ENCODE measurements at regions not wholly inside any gene's neighbourhood (a gene's known extent, or its start where the extent isn't known, plus 50 kb on each side); places are given as distances from the start of the nearest gene placed in this dataset.

DNA sequence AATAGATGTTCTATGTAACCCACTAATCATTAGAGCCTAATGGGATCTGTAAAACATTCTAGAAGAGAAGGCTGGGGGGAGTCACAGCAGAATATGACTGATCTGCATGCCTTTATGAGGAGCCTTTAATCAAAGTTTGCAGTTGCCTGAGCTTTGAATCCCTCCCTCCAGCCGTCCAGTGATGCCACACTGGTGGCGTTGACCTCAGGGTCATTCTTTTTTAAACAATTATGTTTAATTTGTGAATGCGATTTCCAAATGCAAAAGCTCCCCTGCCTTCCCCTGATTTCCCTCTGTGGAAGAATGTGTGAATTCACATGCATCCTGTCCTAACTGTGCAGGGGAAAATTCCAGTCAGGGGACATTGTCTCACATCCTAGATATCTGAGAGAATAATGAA, 199.7 kb upstream of the GPR101 start:
- no peaks in the 10 kb centered on the region for H3K27me3 ChIP-seq
- no peak for TF ChIP-seq EP300 (IDR thresholded peaks at IDR 0.05)
- no peak for TF ChIP-seq POLR2A (IDR thresholded peaks at IDR 0.05)
- TF ChIP-seq, protein P1, sequence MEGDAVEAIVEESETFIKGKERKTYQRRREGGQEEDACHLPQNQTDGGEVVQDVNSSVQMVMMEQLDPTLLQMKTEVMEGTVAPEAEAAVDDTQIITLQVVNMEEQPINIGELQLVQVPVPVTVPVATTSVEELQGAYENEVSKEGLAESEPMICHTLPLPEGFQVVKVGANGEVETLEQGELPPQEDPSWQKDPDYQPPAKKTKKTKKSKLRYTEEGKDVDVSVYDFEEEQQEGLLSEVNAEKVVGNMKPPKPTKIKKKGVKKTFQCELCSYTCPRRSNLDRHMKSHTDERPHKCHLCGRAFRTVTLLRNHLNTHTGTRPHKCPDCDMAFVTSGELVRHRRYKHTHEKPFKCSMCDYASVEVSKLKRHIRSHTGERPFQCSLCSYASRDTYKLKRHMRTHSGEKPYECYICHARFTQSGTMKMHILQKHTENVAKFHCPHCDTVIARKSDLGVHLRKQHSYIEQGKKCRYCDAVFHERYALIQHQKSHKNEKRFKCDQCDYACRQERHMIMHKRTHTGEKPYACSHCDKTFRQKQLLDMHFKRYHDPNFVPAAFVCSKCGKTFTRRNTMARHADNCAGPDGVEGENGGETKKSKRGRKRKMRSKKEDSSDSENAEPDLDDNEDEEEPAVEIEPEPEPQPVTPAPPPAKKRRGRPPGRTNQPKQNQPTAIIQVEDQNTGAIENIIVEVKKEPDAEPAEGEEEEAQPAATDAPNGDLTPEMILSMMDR (IDR thresholded peaks at IDR 0.05) = no peak

DNA sequence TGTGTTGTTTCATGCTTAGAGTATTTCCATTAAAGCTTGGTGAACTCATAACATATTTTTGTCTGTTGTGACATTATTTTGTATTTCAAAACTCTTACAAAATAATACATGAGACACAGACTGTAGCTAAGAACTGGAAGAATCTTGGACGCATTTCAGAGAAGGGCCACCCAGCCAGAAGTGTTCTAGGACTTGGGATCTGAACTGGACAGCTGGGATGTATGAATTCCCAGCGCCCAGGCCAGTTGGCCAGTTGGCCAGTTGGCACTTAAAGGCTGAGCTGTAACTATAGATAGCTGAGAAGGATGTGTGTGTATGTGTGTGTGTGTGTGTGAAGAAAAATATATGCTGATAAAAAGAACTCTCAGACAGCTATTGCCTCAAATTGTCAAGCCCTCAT, 193.4 kb upstream of the GPR101 start:
- no peak for TF ChIP-seq POLR2A (IDR thresholded peaks at IDR 0.05)
- no peak for TF ChIP-seq EP300 (IDR thresholded peaks at IDR 0.05)
- TF ChIP-seq, protein P1 (IDR thresholded peaks at IDR 0.05) = no peak
- WGBS, 3 donors = 17 to 39% (median 26%) methylated on average over 2 of the region's 2 CpGs

More for the DNA sequence above, 199.7 kb upstream of the GPR101 start:
- Histone ChIP-seq H3K4me1 (ENCODE audit: insufficient read depth) (no peaks in the 10 kb centered on the region), H3K9me3 (no peaks in the 10 kb centered on the region), H3K4me3 (no peak overlapping the region), H3K27ac (no peak overlapping the region), H3K36me3 (no peaks in the 10 kb centered on the region)
- intact Hi-C loops (cut with DNase I) = no loop called here
- DNase-seq = no peak
- WGBS, 3 donors = 40 to 54% (median 46%) methylated on average over 3 of the region's 3 CpGs

DNA sequence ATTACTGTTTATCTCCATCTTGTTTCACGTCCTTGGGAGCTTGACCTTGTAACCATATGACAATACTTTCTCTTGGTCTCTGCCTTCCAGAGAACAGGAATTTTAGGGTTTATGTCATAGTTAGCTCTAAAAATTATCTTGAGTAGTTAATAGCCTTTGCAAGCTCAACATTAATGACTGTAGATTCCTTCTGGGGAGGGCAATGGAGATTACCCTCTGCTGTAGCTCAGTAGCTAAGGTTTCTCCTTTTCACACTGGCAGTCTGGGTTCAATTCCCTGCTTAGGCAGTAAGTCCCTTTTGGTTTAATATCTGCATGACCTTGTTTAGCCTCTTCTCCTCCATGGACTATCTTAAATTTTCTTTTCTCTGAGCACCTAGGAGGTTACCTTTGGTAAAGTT, 181.7 kb upstream of the GPR101 start:
- Histone ChIP-seq H3K4me3 (no peak overlapping the region), H3K27ac (no peak overlapping the region), H3K4me1 (ENCODE audit: insufficient read depth) (no peaks in the 10 kb centered on the region), H3K27me3 (no peaks in the 10 kb centered on the region), H3K9me3 (no peaks in the 10 kb centered on the region), H3K36me3 (no peaks in the 10 kb centered on the region)
- DNase-seq = no peak
- WGBS, 3 donors = 31 to 53% (median 31%) methylated on average over 1 of the region's 1 CpG
- TF ChIP-seq, protein P1 (IDR thresholded peaks at IDR 0.05) = no peak
- TF ChIP-seq EP300 (IDR thresholded peaks at IDR 0.05) (no peak), POLR2A (IDR thresholded peaks at IDR 0.05) (no peak)
- intact Hi-C loops (cut with DNase I) = no loop called here

More for the DNA sequence above, 193.4 kb upstream of the GPR101 start:
- H3K27me3 ChIP-seq = no peaks in the 10 kb centered on the region
- H3K4me3 ChIP-seq = no peak overlapping the region
- no peaks in the 10 kb centered on the region for H3K9me3 ChIP-seq
- intact Hi-C loops (cut with DNase I) = no loop called here
- H3K36me3 ChIP-seq = no peaks in the 10 kb centered on the region
- H3K27ac ChIP-seq = no peak overlapping the region
- no peaks in the 10 kb centered on the region for H3K4me1 ChIP-seq (ENCODE audit: insufficient read depth)
- DNase-seq = no peak

DNA sequence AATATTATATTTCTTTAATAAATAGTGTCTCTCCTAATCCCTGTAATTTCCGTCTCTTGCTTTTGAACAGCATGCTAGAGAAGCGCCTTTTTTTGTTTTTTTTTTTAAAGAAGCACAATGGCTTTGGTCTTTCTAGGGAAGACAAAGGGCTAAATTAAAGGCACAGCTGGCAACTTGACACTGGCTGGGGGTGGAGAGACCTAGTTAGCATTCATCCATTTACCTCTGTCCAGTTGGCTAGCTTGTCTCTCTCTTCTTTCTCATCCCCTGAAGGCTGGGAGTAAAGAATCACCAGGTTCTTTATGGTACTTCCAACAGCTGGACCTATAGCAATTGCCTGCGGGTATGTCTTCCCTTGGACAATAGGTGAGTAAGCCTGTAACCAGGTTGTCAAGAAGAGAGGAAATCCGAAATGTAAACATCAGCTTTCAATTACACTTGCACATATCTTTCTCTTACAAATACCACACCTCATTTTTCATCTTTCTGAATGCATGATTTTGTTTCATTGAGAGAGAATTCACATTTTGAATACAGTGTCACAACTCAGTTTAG, 178.4 kb upstream of the GPR101 start:
- H3K27ac ChIP-seq = no peak overlapping the region
- WGBS, 3 donors = 41 to 51% (median 48%) methylated on average over 4 of the region's 4 CpGs

More for the DNA sequence above, 178.4 kb upstream of the GPR101 start:
- Histone ChIP-seq H3K4me1 (ENCODE audit: insufficient read depth) (no peaks in the 10 kb centered on the region), H3K4me3 (no peak overlapping the region), H3K9me3 (no peaks in the 10 kb centered on the region), H3K36me3 (no peaks in the 10 kb centered on the region), H3K27me3 (no peaks in the 10 kb centered on the region)
- intact Hi-C loops (cut with DNase I) = no loop called here
- no peak for DNase-seq
- TF ChIP-seq, protein P1 (IDR thresholded peaks at IDR 0.05) = no peak
- no peak for TF ChIP-seq POLR2A (IDR thresholded peaks at IDR 0.05)
- TF ChIP-seq EP300 (IDR thresholded peaks at IDR 0.05) = no peak

Data from ovary (tissue), 7 donors.